NT2/D1 (cell line): ENCODE measurements at regions not wholly inside any gene's neighbourhood (a gene's known extent, or its start where the extent isn't known, plus 50 kb on each side); places are given as distances from the start of the nearest gene placed in this dataset.

Experiments
- SUZ12 ChIP-seq: IDR thresholded peaks from 2 replicates; pipeline ENCODE4 v1.6.1; 2011; ENCODE audit not compliant: insufficient read length, insufficient read depth; ENCODE audit errors: extremely low read depth
- YY1 ChIP-seq: IDR thresholded peaks from 2 replicates; pipeline ENCODE4 v1.6.1; 2011; ENCODE audit not compliant: insufficient read length, insufficient read depth
- ZNF274 ChIP-seq: IDR thresholded peaks from 2 replicates; pipeline ENCODE4 v1.6.1; 2011; ENCODE audit warnings: mild to moderate bottlenecking, low read depth, low read length

DNA sequence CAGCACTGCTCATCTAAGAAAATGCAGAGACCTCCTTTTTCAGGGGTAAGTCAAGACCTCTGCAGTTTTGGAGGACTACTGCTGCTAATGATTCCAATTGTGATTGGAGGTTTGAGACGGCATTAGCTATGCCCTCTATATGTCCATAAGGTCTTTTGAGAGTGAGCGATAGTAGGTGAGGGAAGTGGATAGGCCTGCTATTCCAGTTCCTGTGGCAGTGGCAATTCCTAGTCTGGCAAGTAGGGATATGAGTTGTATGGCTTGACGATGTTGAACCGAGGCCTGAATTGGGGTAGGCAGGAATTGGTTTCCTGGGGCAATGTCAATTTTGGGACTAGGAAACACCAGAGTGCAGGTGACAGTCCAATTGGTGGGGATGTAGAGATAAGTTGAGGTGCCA is 913.1 kb upstream of the SLITRK5 start:
- TF ChIP-seq YY1 = no peak
- TF ChIP-seq ZNF274 = no peak
- TF ChIP-seq SUZ12 = no peak
